ENCODE measurements at regions not wholly inside any gene's neighbourhood (a gene's known extent, or its start where the extent isn't known, plus 50 kb on each side); places are given as distances from the start of the nearest gene placed in this dataset.

GRCh38 chr4:62909238-62909637 lies 1500.0 kb downstream of the TECRL start:
- H3K9me3 Mint-ChIP-seq: peaks cover 5% of the 10 kb centered on the region
- H3K27me3 Mint-ChIP-seq: no peaks in the 10 kb centered on the region
- H3K36me3 Mint-ChIP-seq (ENCODE audit: low read depth): no peaks in the 10 kb centered on the region
- H3K4me1 Mint-ChIP-seq: no peaks in the 10 kb centered on the region
- DNase-seq: no peak
- no peak overlapping the region for H3K4me3 Mint-ChIP-seq
- ChIA-PET CTCF (no interaction called here), POLR2A (no interaction called here)
- H3K27ac Mint-ChIP-seq: no peak overlapping the region

GRCh38 chr4:62901101-62901500 lies 1508.1 kb downstream of the TECRL start:
- CTCF ChIA-PET: no interaction called here

GRCh38 chr4:62899646-62900364 lies 1509.4 kb downstream of the TECRL start:
- Mint-ChIP-seq H3K27me3 (no peaks in the 10 kb centered on the region), H3K9me3 (peaks cover 12% of the 10 kb centered on the region), H3K4me1 (no peaks in the 10 kb centered on the region), H3K36me3 (ENCODE audit: low read depth) (no peaks in the 10 kb centered on the region), H3K27ac (no peak overlapping the region), H3K4me3 (no peak overlapping the region)
- CTCF ChIA-PET: no interaction called here
- POLR2A ChIA-PET: no interaction called here
- DNase-seq: no peak

More at GRCh38 chr4:62901101-62901500, 1508.1 kb downstream of the TECRL start:
- DNase-seq: no peak
- POLR2A ChIA-PET: no interaction called here
- Mint-ChIP-seq H3K36me3 (ENCODE audit: low read depth) (no peaks in the 10 kb centered on the region), H3K27ac (no peak overlapping the region), H3K4me3 (no peak overlapping the region), H3K9me3 (peaks cover 12% of the 10 kb centered on the region), H3K27me3 (no peaks in the 10 kb centered on the region), H3K4me1 (no peaks in the 10 kb centered on the region)

- no peak overlapping the region for H3K4me3 Mint-ChIP-seq
- H3K4me1 Mint-ChIP-seq: no peaks in the 10 kb centered on the region
- H3K9me3 Mint-ChIP-seq: peaks cover 9% of the 10 kb centered on the region
- CTCF ChIA-PET: no interaction called here
- no peak overlapping the region for H3K27ac Mint-ChIP-seq
- H3K36me3 Mint-ChIP-seq (ENCODE audit: low read depth): no peaks in the 10 kb centered on the region
- no peak for DNase-seq
- no peaks in the 10 kb centered on the region for H3K27me3 Mint-ChIP-seq
- POLR2A ChIA-PET: no interaction called here
These were observed 1511.1 kb downstream of the TECRL start for GRCh38 chr4:62898115-62898514.

GRCh38 chr4:62896721-62897120 lies 1512.5 kb downstream of the TECRL start:
- no peaks in the 10 kb centered on the region for H3K36me3 Mint-ChIP-seq (ENCODE audit: low read depth)
- H3K4me3 Mint-ChIP-seq: no peak overlapping the region
- peaks cover 8% of the 10 kb centered on the region for H3K9me3 Mint-ChIP-seq
- no peak overlapping the region for H3K27ac Mint-ChIP-seq
- H3K27me3 Mint-ChIP-seq: no peaks in the 10 kb centered on the region
- POLR2A ChIA-PET: no interaction called here
- CTCF ChIA-PET: no interaction called here
- H3K4me1 Mint-ChIP-seq: no peaks in the 10 kb centered on the region
- DNase-seq: no peak

GRCh38 chr4:62881901-62882300 lies 1527.3 kb downstream of the TECRL start:
- ChIA-PET POLR2A (no interaction called here), CTCF (no interaction called here)
- Mint-ChIP-seq H3K36me3 (ENCODE audit: low read depth) (no peaks in the 10 kb centered on the region), H3K4me1 (no peaks in the 10 kb centered on the region), H3K9me3 (peaks cover 3% of the 10 kb centered on the region), H3K27ac (no peak overlapping the region), H3K4me3 (no peak overlapping the region), H3K27me3 (no peaks in the 10 kb centered on the region)
- no peak for DNase-seq

GRCh38 chr4:62881210-62881609 lies 1528.0 kb downstream of the TECRL start:
- ChIA-PET POLR2A (no interaction called here), CTCF (no interaction called here)
- no peaks in the 10 kb centered on the region for H3K36me3 Mint-ChIP-seq (ENCODE audit: low read depth)
- no peaks in the 10 kb centered on the region for H3K27me3 Mint-ChIP-seq
- H3K4me3 Mint-ChIP-seq: no peak overlapping the region
- no peaks in the 10 kb centered on the region for H3K4me1 Mint-ChIP-seq
- H3K27ac Mint-ChIP-seq: no peak overlapping the region
- DNase-seq: no peak
- H3K9me3 Mint-ChIP-seq: peaks cover 6% of the 10 kb centered on the region

GRCh38 chr4:62872856-62873255 lies 1536.4 kb downstream of the TECRL start:
- Mint-ChIP-seq H3K4me1 (no peaks in the 10 kb centered on the region), H3K27ac (no peak overlapping the region), H3K36me3 (ENCODE audit: low read depth) (no peaks in the 10 kb centered on the region), H3K4me3 (no peak overlapping the region), H3K27me3 (no peaks in the 10 kb centered on the region), H3K9me3 (peaks cover 10% of the 10 kb centered on the region)
- ChIA-PET CTCF (no interaction called here), POLR2A (no interaction called here)
- no peak for DNase-seq

GRCh38 chr4:62871078-62871477 lies 1538.2 kb downstream of the TECRL start:
- Mint-ChIP-seq H3K4me1 (no peaks in the 10 kb centered on the region), H3K4me3 (no peak overlapping the region), H3K36me3 (ENCODE audit: low read depth) (no peaks in the 10 kb centered on the region), H3K9me3 (peaks cover 9% of the 10 kb centered on the region), H3K27ac (no peak overlapping the region), H3K27me3 (no peaks in the 10 kb centered on the region)
- no peak for DNase-seq
- CTCF ChIA-PET: no interaction called here
- POLR2A ChIA-PET: no interaction called here

- ChIA-PET POLR2A (no interaction called here), CTCF (no interaction called here)
- H3K4me1 Mint-ChIP-seq: no peaks in the 10 kb centered on the region
- H3K27me3 Mint-ChIP-seq: no peaks in the 10 kb centered on the region
- H3K36me3 Mint-ChIP-seq (ENCODE audit: low read depth): no peaks in the 10 kb centered on the region
- no peak overlapping the region for H3K4me3 Mint-ChIP-seq
- DNase-seq: no peak
- H3K9me3 Mint-ChIP-seq: peaks cover 11% of the 10 kb centered on the region
- no peak overlapping the region for H3K27ac Mint-ChIP-seq
These were observed 1538.8 kb downstream of the TECRL start for GRCh38 chr4:62870451-62870850.

GRCh38 chr4:62865261-62865660 lies 1544.0 kb downstream of the TECRL start:
- CTCF ChIA-PET: no interaction called here
- no peak for DNase-seq
- H3K27ac Mint-ChIP-seq: no peak overlapping the region
- POLR2A ChIA-PET: no interaction called here
- H3K4me1 Mint-ChIP-seq: no peaks in the 10 kb centered on the region
- H3K36me3 Mint-ChIP-seq (ENCODE audit: low read depth): no peaks in the 10 kb centered on the region
- no peak overlapping the region for H3K4me3 Mint-ChIP-seq
- H3K9me3 Mint-ChIP-seq: peaks cover 7% of the 10 kb centered on the region
- H3K27me3 Mint-ChIP-seq: no peaks in the 10 kb centered on the region

GRCh38 chr4:62849696-62850095 lies 1559.6 kb downstream of the TECRL start:
- POLR2A ChIA-PET: no interaction called here
- Mint-ChIP-seq H3K9me3 (peaks cover 4% of the 10 kb centered on the region), H3K4me1 (no peaks in the 10 kb centered on the region), H3K36me3 (ENCODE audit: low read depth) (no peaks in the 10 kb centered on the region), H3K27me3 (no peaks in the 10 kb centered on the region), H3K27ac (no peak overlapping the region), H3K4me3 (no peak overlapping the region)
- CTCF ChIA-PET: no interaction called here
- DNase-seq: no peak

- Mint-ChIP-seq H3K27ac (no peak overlapping the region), H3K4me3 (no peak overlapping the region), H3K27me3 (no peaks in the 10 kb centered on the region), H3K36me3 (ENCODE audit: low read depth) (no peaks in the 10 kb centered on the region), H3K4me1 (no peaks in the 10 kb centered on the region), H3K9me3 (peaks cover 14% of the 10 kb centered on the region)
- DNase-seq: no peak
- CTCF ChIA-PET: interaction anchor here (0.7 kb wide), 1 partner anchor 10 kb away, joined by 3 read pairs; no protein-coding TSS in a partner anchor
- POLR2A ChIA-PET: no interaction called here
These were observed 1573.6 kb downstream of the TECRL start for GRCh38 chr4:62835631-62836030.

- peaks cover 5% of the 10 kb centered on the region for H3K9me3 Mint-ChIP-seq
- H3K4me1 Mint-ChIP-seq: no peaks in the 10 kb centered on the region
- ChIA-PET POLR2A (no interaction called here), CTCF (no interaction called here)
- no peak overlapping the region for H3K4me3 Mint-ChIP-seq
- no peak overlapping the region for H3K27ac Mint-ChIP-seq
- DNase-seq: no peak
- H3K27me3 Mint-ChIP-seq: no peaks in the 10 kb centered on the region
- no peaks in the 10 kb centered on the region for H3K36me3 Mint-ChIP-seq (ENCODE audit: low read depth)
These were observed 1586.9 kb downstream of the TECRL start for GRCh38 chr4:62822306-62822705.

Measured in activated CD4-positive, alpha-beta memory T cell treated with anti-CD3 and anti-CD28 coated beads, Interleukin-2, amount 10 ng/mL, durations not matched to agents 7 days and 5 days (primary cell).